Tibial nerve (tissue), 4 donors: ENCODE measurements at regions not wholly inside any gene's neighbourhood (a gene's known extent, or its start where the extent isn't known, plus 50 kb on each side); places are given as distances from the start of the nearest gene placed in this dataset. TPM values are rescaled to one million over a fixed set of nuclear protein-coding genes. Genes with fewer than 3 reads are reported as not detected.

Experiments
- DNase-seq, 2 donors: peaks; one replicate each; pipeline ENCODE4 v3.0.0-alpha.2; 2019; ENCODE audit warnings: low spot score in 2 of 2
- H3K27ac ChIP-seq, 4 donors: fragments of 200-600 bp; sonication (generic) in 3 of 4; one replicate each; pipeline ENCODE4 v1.5.1; 2017 to 2019; ENCODE audit warnings: mild to moderate bottlenecking in 1 of 4
- H3K27me3 ChIP-seq, 2 donors: fragments of 200-600 bp; sonication (generic) in 1 of 2; one replicate each; pipeline versions ENCODE4 v1.5.1 to v1.6.0; 2017 to 2019
- H3K36me3 ChIP-seq, 3 donors: fragments of 200-600 bp; sonication (generic); one replicate each; pipeline ENCODE4 v1.5.1; 2018 to 2019
- H3K4me1 ChIP-seq, 4 donors: fragments of 200-600 bp; sonication (generic) in 3 of 4; one replicate each; pipeline ENCODE4 v1.5.1; 2017 to 2019
- H3K4me3 ChIP-seq, 4 donors: fragments of 200-600 bp; sonication (generic) in 3 of 4; one replicate each; pipeline ENCODE4 v1.5.1; 2017 to 2019; ENCODE audit warnings: mild to moderate bottlenecking in 1 of 4, moderate library complexity in 1 of 4
- H3K9me3 ChIP-seq, 4 donors: fragments of 200-600 bp; sonication (generic) in 3 of 4; one replicate each; pipeline ENCODE4 v1.5.1; 2017 to 2019
- EP300 ChIP-seq, 2 donors: sonication (generic); formaldehyde crosslinking; IDR thresholded peaks; one replicate each; pipeline ENCODE4 v1.6.1; 2017; ENCODE audit warnings: antibody characterized with exemption in 2 of 2, mild to moderate bottlenecking in 1 of 2
- POLR2A ChIP-seq, 2 donors: fragments of 450-650 bp; IDR thresholded peaks; one replicate each; pipeline ENCODE4 v1.6.1; 2017; ENCODE audit warnings: antibody characterized with exemption in 2 of 2, mild to moderate bottlenecking in 2 of 2, moderate library complexity in 2 of 2
- WGBS, 2 donors: methylation state at CpG; one replicate each; pipeline ENCODE4 v1.1.5; 2018; 5-methylcytosine and 5-hydroxymethylcytosine counted together
- small RNA-seq: library from RNA; depleted of rRNA; stranded (forward); fragments of <200 nt; gene quantifications from one replicate; pipeline ENCODE3, GENCODE V24; 2016
- TF ChIP-seq, protein P1 (sequence below), 5 experiments: fragments of 200-600 bp in 3 of 5; fragments of 450-650 bp in 2 of 5; sonication (generic) in 3 of 5; IDR thresholded peaks; one replicate each; pipeline ENCODE4 v1.5.1; 2016 to 2019; ENCODE audit warnings: antibody characterized with exemption in 5 of 5, mild to moderate bottlenecking in 3 of 5, moderate library complexity in 2 of 5

DNA sequence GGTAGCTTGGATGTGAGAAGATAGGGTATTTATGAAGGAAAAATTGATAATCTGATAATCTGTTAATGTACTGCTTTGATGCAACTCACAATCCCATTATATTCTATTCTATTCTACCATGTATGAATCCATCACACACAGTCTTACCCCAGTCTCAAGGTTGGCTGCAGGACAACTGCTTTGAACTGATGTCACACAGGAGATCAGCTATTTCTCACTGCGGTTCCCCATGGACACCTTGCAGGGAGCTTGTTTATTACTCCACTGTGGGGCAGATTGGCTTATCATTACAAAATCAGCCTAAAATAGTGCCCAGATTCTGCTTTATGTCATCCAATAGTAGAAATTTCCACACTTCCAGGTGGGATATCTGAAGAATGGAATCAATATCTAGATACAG is 61.0 kb upstream of the HS3ST5 start:
- Histone ChIP-seq H3K27ac (no peak overlapping the region), H3K4me3 (no peak overlapping the region), H3K4me1 (no peaks in the 10 kb centered on the region), H3K36me3 (no peaks in the 10 kb centered on the region), H3K9me3 (no peaks in the 10 kb centered on the region), H3K27me3 (no peaks in the 10 kb centered on the region)
- 73 to 81% methylated on average over 1 of the region's 1 CpG for WGBS, 2 donors
- TF ChIP-seq POLR2A (IDR thresholded peaks at IDR 0.05) (no peak), EP300 (IDR thresholded peaks at IDR 0.05) (no peak)
- TF ChIP-seq, protein P1, sequence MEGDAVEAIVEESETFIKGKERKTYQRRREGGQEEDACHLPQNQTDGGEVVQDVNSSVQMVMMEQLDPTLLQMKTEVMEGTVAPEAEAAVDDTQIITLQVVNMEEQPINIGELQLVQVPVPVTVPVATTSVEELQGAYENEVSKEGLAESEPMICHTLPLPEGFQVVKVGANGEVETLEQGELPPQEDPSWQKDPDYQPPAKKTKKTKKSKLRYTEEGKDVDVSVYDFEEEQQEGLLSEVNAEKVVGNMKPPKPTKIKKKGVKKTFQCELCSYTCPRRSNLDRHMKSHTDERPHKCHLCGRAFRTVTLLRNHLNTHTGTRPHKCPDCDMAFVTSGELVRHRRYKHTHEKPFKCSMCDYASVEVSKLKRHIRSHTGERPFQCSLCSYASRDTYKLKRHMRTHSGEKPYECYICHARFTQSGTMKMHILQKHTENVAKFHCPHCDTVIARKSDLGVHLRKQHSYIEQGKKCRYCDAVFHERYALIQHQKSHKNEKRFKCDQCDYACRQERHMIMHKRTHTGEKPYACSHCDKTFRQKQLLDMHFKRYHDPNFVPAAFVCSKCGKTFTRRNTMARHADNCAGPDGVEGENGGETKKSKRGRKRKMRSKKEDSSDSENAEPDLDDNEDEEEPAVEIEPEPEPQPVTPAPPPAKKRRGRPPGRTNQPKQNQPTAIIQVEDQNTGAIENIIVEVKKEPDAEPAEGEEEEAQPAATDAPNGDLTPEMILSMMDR (IDR thresholded peaks at IDR 0.05): no peak
- no peak for DNase-seq

GRCh38 chr6:114398481-114398880 is 55.7 kb upstream of the HS3ST5 start:
- TF ChIP-seq, protein P1 (IDR thresholded peaks at IDR 0.05): no peak
- TF ChIP-seq EP300 (IDR thresholded peaks at IDR 0.05) (no peak), POLR2A (IDR thresholded peaks at IDR 0.05) (no peak)
- Histone ChIP-seq H3K36me3 (no peaks in the 10 kb centered on the region), H3K9me3 (no peaks in the 10 kb centered on the region), H3K4me3 (no peak overlapping the region), H3K27ac (no peak overlapping the region), H3K27me3 (no peaks in the 10 kb centered on the region), H3K4me1 (no peaks in the 10 kb centered on the region)
- no peak for DNase-seq
- WGBS, 2 donors: 50 to 53% methylated on average over 2 of the region's 2 CpGs

Small RNAs in the stretch of these regions (small RNA-seq; reads per million reads assigned to genes)
- gene AL606845.1 (not detected), gene RNU6-475P (not detected)
